ENCODE measurements at regions not wholly inside any gene's neighbourhood (a gene's known extent, or its start where the extent isn't known, plus 50 kb on each side); places are given as distances from the start of the nearest gene placed in this dataset.

DNA sequence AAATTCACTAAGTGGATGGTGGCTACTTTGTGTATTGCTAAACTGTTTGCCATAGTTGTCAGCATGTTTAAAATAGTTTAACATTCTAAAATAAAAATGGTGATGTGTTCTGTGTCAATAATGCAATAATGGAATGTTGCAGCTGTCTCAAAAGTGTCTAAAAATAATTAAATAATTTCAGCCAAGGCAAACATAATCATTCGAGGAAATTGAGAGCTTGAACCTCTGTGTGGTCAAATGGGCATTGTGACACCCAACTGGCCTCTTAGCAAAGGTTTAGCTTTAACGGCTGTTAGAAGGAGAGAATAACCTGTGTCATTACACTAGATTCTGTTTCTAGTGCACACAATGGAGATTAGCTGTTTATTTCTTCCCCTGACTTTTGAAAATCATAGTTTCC is 278.5 kb downstream of the TMEM167A start:
- no peak overlapping the region for H3K9ac ChIP-seq (ENCODE audit: low read depth in 1 of 2, low read length in 2 of 2)
- no peak overlapping the region for H3K27ac ChIP-seq (ENCODE audit: low read depth in 2 of 2, low read length in 2 of 2)
- H3K36me3 ChIP-seq (ENCODE audit: control insufficient read depth in 2 of 2, insufficient read depth in 2 of 2, low read length in 2 of 2): no peaks in the 10 kb centered on the region
- no peaks in the 10 kb centered on the region for H3K9me3 ChIP-seq (ENCODE audit: control insufficient read depth in 2 of 2, low read length in 2 of 2)
- no peaks in the 10 kb centered on the region for H3K4me1 ChIP-seq (ENCODE audit: control insufficient read depth in 2 of 2, insufficient read depth in 2 of 2, low read length in 2 of 2)
- no peaks in the 10 kb centered on the region for H3K27me3 ChIP-seq (ENCODE audit: control insufficient read depth in 2 of 2, insufficient read depth in 2 of 2, low read length in 2 of 2)
- no peak overlapping the region for H3K4me3 ChIP-seq (ENCODE audit: low read length in 2 of 2)

DNA sequence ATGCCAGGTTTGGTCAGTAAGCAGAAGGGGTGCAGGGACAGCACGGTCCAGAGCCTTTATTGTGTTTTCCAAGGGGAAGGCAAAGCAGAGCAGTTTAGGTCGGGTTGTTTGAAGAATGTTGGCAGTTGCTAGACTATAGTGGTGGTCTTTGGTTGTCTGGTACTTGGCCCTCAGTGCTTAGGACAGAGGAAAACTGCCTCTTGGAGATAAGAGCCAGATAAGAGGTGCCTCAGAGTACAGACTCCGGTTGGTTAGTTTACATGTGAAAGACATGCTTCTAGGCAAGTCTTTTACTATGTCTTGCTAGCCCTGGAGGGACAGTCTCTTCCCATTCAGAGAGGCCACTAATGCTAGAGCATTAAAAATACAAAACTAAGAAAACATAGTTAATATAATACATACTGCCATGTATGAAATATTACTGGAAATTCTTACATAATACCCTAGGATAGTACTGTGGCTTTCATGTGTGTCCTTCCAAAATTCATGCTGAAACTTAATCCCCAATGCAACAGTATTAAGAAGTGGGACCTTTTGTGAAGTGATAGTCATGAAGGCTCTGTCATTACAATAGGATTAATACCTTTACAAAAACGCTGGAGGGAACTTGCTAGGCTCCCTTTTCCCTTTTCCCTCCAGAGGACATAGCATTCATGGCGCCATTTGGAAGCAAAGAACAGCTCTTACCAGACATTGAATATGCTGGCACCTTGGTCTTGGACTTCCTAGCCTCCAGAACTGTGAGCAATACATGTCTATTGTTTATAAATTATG is 280.4 kb downstream of the TMEM167A start:
- Histone ChIP-seq H3K36me3 (ENCODE audit: control insufficient read depth in 2 of 2, insufficient read depth in 2 of 2, low read length in 2 of 2) (no peaks in the 10 kb centered on the region), H3K9ac (ENCODE audit: low read depth in 1 of 2, low read length in 2 of 2) (no peak overlapping the region), H3K27ac (ENCODE audit: low read depth in 2 of 2, low read length in 2 of 2) (no peak overlapping the region), H3K4me3 (ENCODE audit: low read length in 2 of 2) (no peak overlapping the region), H3K4me1 (ENCODE audit: control insufficient read depth in 2 of 2, insufficient read depth in 2 of 2, low read length in 2 of 2) (no peaks in the 10 kb centered on the region), H3K9me3 (ENCODE audit: control insufficient read depth in 2 of 2, low read length in 2 of 2) (no peaks in the 10 kb centered on the region), H3K27me3 (ENCODE audit: control insufficient read depth in 2 of 2, insufficient read depth in 2 of 2, low read length in 2 of 2) (no peaks in the 10 kb centered on the region)

DNA sequence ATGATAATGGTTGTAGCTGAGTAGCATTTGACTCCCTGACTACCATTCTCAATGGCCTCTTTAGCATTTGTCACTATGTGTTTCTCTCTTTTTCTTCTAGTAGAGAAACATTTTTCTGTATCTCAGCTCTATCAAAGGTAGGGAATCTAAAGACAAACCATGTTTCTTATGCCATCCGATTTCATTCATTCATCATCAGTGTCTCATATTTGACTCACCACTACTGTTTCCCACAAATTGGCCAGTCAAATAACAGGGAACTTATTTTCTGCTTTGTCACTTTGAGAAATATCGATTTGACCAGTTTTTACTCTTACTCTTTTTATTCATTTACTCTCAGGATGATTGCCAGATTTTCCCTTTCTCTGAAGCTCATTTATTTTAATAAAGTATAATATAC is 282.3 kb downstream of the TMEM167A start:
- H3K9ac ChIP-seq (ENCODE audit: low read depth in 1 of 2, low read length in 2 of 2): no peak overlapping the region
- no peaks in the 10 kb centered on the region for H3K27me3 ChIP-seq (ENCODE audit: control insufficient read depth in 2 of 2, insufficient read depth in 2 of 2, low read length in 2 of 2)
- H3K27ac ChIP-seq (ENCODE audit: low read depth in 2 of 2, low read length in 2 of 2): no peak overlapping the region
- no peak overlapping the region for H3K4me3 ChIP-seq (ENCODE audit: low read length in 2 of 2)
- H3K4me1 ChIP-seq (ENCODE audit: control insufficient read depth in 2 of 2, insufficient read depth in 2 of 2, low read length in 2 of 2): no peaks in the 10 kb centered on the region
- no peaks in the 10 kb centered on the region for H3K9me3 ChIP-seq (ENCODE audit: control insufficient read depth in 2 of 2, low read length in 2 of 2)
- no peaks in the 10 kb centered on the region for H3K36me3 ChIP-seq (ENCODE audit: control insufficient read depth in 2 of 2, insufficient read depth in 2 of 2, low read length in 2 of 2)

DNA sequence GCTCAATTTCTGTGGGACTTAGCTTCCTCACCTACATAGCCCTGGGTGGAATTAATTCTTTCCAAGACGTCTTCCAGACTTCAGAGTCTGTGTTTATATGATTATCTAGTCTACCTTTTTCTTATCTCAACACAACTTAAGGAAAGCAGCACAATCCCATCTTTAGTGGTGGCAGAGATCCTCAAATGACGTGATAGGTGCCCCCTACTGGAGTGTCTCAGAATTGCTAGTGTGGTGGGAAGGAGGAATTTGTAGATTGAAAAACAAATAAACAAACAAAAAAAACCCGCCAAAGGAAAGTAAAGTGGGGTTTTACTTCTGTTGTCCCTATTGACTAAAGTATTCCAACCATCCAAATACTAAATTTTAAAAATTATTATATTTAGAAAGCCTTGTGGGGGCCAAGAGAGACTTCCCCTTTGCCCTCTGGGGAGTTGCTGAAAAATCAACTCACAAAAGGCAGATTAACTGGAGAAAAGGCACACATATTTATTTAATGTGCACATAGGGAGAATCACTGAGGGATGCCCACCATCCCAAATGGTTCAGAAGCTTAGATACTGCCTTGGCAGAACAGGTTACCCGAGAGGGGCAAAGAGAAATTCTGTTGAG is 283.3 kb downstream of the TMEM167A start:
- no peak overlapping the region for H3K4me3 ChIP-seq (ENCODE audit: low read length in 2 of 2)
- H3K9ac ChIP-seq (ENCODE audit: low read depth in 1 of 2, low read length in 2 of 2): no peak overlapping the region
- no peaks in the 10 kb centered on the region for H3K27me3 ChIP-seq (ENCODE audit: control insufficient read depth in 2 of 2, insufficient read depth in 2 of 2, low read length in 2 of 2)
- H3K36me3 ChIP-seq (ENCODE audit: control insufficient read depth in 2 of 2, insufficient read depth in 2 of 2, low read length in 2 of 2): no peaks in the 10 kb centered on the region
- no peaks in the 10 kb centered on the region for H3K9me3 ChIP-seq (ENCODE audit: control insufficient read depth in 2 of 2, low read length in 2 of 2)
- H3K4me1 ChIP-seq (ENCODE audit: control insufficient read depth in 2 of 2, insufficient read depth in 2 of 2, low read length in 2 of 2): no peaks in the 10 kb centered on the region
- no peak overlapping the region for H3K27ac ChIP-seq (ENCODE audit: low read depth in 2 of 2, low read length in 2 of 2)

DNA sequence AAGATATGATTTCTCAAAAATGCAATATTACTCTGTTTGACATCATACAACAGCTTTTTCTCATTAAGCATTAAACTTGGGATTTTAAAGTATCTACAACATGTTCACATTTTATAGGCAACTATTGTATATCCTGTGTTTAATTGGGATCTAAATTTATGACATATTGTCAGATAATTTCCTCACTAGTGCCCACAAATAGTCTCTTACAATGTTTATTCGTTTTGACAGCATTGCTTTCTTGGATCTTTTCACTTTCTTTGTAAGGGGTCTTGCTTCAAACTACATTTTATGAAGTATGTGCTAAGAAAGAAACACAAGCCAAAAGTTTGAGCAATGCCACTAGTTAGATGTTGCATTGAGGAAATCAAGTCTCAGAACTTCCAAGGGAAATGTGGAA is 285.1 kb downstream of the TMEM167A start:
- Histone ChIP-seq H3K27ac (ENCODE audit: low read depth in 2 of 2, low read length in 2 of 2) (no peak overlapping the region), H3K27me3 (ENCODE audit: control insufficient read depth in 2 of 2, insufficient read depth in 2 of 2, low read length in 2 of 2) (no peaks in the 10 kb centered on the region), H3K36me3 (ENCODE audit: control insufficient read depth in 2 of 2, insufficient read depth in 2 of 2, low read length in 2 of 2) (no peaks in the 10 kb centered on the region), H3K4me1 (ENCODE audit: control insufficient read depth in 2 of 2, insufficient read depth in 2 of 2, low read length in 2 of 2) (no peaks in the 10 kb centered on the region), H3K9ac (ENCODE audit: low read depth in 1 of 2, low read length in 2 of 2) (no peak overlapping the region), H3K4me3 (ENCODE audit: low read length in 2 of 2) (no peak overlapping the region), H3K9me3 (ENCODE audit: control insufficient read depth in 2 of 2, low read length in 2 of 2) (no peaks in the 10 kb centered on the region)

DNA sequence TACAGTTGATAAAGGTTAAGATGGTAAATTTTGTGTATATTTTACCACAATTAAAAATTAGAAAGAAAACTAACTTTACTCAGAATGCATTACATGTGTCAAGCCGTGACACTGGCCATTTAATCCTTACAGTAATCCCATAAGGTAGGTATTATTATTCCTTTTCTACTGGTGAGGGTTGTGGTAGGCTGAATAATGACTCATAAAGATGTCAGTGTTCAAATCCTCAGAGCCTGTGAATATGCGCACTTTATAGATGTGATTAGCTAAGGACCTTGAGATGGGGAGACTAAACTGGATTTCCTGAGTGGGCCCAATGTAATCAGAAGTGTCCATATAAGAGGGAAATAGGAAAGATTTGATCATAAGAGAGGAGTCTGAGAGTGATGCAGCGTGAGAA is 288.1 kb downstream of the TMEM167A start:
- no peak overlapping the region for H3K9ac ChIP-seq (ENCODE audit: low read depth in 1 of 2, low read length in 2 of 2)
- H3K4me1 ChIP-seq (ENCODE audit: control insufficient read depth in 2 of 2, insufficient read depth in 2 of 2, low read length in 2 of 2): no peaks in the 10 kb centered on the region
- no peak overlapping the region for H3K4me3 ChIP-seq (ENCODE audit: low read length in 2 of 2)
- H3K27me3 ChIP-seq (ENCODE audit: control insufficient read depth in 2 of 2, insufficient read depth in 2 of 2, low read length in 2 of 2): no peaks in the 10 kb centered on the region
- no peak overlapping the region for H3K27ac ChIP-seq (ENCODE audit: low read depth in 2 of 2, low read length in 2 of 2)
- no peaks in the 10 kb centered on the region for H3K36me3 ChIP-seq (ENCODE audit: control insufficient read depth in 2 of 2, insufficient read depth in 2 of 2, low read length in 2 of 2)
- H3K9me3 ChIP-seq (ENCODE audit: control insufficient read depth in 2 of 2, low read length in 2 of 2): no peaks in the 10 kb centered on the region

DNA sequence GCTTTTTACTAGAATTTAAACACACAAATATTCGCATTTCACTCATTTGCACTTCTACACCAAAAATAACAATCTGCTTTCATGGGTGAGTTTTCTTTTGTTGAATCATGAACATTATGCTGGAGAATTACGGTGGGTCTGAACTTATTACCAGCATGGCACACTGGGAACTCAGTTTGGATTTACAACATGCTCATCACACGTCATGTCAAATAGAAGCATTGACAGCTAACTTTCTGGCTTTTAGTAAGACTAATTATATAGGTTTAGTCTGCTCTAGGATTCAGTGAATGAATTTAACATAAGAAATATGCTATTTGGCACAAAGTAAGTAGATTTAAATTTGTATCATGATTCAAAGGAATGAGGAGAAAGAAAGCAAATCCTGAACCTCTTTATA is 290.4 kb downstream of the TMEM167A start:
- Histone ChIP-seq H3K36me3 (ENCODE audit: control insufficient read depth in 2 of 2, insufficient read depth in 2 of 2, low read length in 2 of 2) (no peaks in the 10 kb centered on the region), H3K27ac (ENCODE audit: low read depth in 2 of 2, low read length in 2 of 2) (no peak overlapping the region), H3K9me3 (ENCODE audit: control insufficient read depth in 2 of 2, low read length in 2 of 2) (no peaks in the 10 kb centered on the region)

DNA sequence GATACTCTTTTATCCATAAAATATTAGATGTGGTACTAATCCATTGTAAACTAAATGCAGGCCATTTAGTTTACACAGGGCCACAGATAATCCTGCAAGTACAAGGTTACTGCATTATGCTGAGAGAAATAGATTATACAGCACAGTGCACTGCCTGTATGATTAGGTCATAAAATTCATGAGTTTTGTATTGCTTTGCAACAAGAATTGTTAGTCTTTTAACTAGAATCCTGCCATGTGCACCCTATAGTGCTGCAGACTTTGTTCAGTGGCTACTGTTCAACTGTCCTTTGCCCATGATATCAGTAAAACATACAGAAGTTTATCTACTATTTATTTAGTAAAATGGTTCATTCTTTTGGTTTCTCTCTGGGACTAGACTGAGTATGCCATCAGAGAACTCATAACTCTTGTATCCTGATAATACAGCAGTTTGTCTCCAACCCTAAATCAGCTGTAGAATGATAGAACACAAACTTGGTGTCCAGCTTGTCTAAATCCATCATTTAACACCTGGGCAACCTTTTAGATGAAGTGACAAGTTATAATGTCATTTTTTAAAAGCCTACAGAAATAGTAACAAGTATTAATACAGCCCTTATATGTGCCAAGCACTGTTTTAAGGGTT is 291.2 kb downstream of the TMEM167A start:
- H3K9me3 ChIP-seq (ENCODE audit: control insufficient read depth in 2 of 2, low read length in 2 of 2): no peaks in the 10 kb centered on the region
- no peaks in the 10 kb centered on the region for H3K4me1 ChIP-seq (ENCODE audit: control insufficient read depth in 2 of 2, insufficient read depth in 2 of 2, low read length in 2 of 2)
- no peaks in the 10 kb centered on the region for H3K36me3 ChIP-seq (ENCODE audit: control insufficient read depth in 2 of 2, insufficient read depth in 2 of 2, low read length in 2 of 2)
- H3K27ac ChIP-seq (ENCODE audit: low read depth in 2 of 2, low read length in 2 of 2): no peak overlapping the region
- H3K27me3 ChIP-seq (ENCODE audit: control insufficient read depth in 2 of 2, insufficient read depth in 2 of 2, low read length in 2 of 2): no peaks in the 10 kb centered on the region
- no peak overlapping the region for H3K9ac ChIP-seq (ENCODE audit: low read depth in 1 of 2, low read length in 2 of 2)
- no peak overlapping the region for H3K4me3 ChIP-seq (ENCODE audit: low read length in 2 of 2)

More for the DNA sequence above, 290.4 kb downstream of the TMEM167A start:
- Histone ChIP-seq H3K4me3 (ENCODE audit: low read length in 2 of 2) (no peak overlapping the region), H3K9ac (ENCODE audit: low read depth in 1 of 2, low read length in 2 of 2) (no peak overlapping the region), H3K4me1 (ENCODE audit: control insufficient read depth in 2 of 2, insufficient read depth in 2 of 2, low read length in 2 of 2) (no peaks in the 10 kb centered on the region), H3K27me3 (ENCODE audit: control insufficient read depth in 2 of 2, insufficient read depth in 2 of 2, low read length in 2 of 2) (no peaks in the 10 kb centered on the region)

DNA sequence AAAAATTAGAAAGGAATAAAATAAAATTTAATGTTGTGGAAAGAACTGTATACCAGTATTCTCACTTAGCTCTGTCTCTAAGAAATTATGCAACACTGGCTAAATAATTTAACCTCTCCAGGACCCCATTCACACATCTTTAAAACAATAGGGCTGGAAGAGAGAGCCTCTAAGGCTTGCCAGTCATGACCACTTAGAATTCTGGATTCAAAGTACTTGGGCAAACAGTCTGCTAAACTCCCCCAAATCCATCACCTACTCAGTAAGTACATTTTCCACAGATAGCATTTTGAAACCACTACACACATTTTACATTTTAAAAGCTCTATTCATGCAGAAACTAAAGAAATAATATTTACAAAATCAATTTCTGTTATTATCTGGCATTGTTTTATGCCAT is 291.7 kb downstream of the TMEM167A start:
- no peaks in the 10 kb centered on the region for H3K4me1 ChIP-seq (ENCODE audit: control insufficient read depth in 2 of 2, insufficient read depth in 2 of 2, low read length in 2 of 2)
- H3K9ac ChIP-seq (ENCODE audit: low read depth in 1 of 2, low read length in 2 of 2): no peak overlapping the region
- no peaks in the 10 kb centered on the region for H3K36me3 ChIP-seq (ENCODE audit: control insufficient read depth in 2 of 2, insufficient read depth in 2 of 2, low read length in 2 of 2)
- H3K4me3 ChIP-seq (ENCODE audit: low read length in 2 of 2): no peak overlapping the region
- H3K9me3 ChIP-seq (ENCODE audit: control insufficient read depth in 2 of 2, low read length in 2 of 2): no peaks in the 10 kb centered on the region
- H3K27me3 ChIP-seq (ENCODE audit: control insufficient read depth in 2 of 2, insufficient read depth in 2 of 2, low read length in 2 of 2): no peaks in the 10 kb centered on the region
- H3K27ac ChIP-seq (ENCODE audit: low read depth in 2 of 2, low read length in 2 of 2): no peak overlapping the region

DNA sequence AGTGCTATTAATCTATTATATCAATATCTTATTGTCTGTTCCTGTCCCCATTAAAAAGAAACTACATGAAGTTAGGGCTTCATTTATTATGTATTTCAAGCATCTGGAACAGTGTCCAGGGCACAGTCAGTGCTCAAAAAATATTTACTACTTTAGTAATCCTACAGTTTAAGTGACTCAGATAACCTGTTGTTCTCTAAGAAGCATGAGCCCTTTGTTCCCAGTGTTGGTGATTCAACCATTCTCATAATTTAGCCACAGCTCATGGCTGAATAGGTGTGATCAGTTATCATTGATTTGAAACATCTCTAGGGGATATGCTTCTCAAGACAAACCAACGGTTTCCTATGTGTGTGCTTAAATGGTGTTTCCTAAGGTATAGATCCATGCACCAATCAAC is 292.7 kb downstream of the TMEM167A start:
- Histone ChIP-seq H3K4me1 (ENCODE audit: control insufficient read depth in 2 of 2, insufficient read depth in 2 of 2, low read length in 2 of 2) (no peaks in the 10 kb centered on the region), H3K27me3 (ENCODE audit: control insufficient read depth in 2 of 2, insufficient read depth in 2 of 2, low read length in 2 of 2) (no peaks in the 10 kb centered on the region), H3K36me3 (ENCODE audit: control insufficient read depth in 2 of 2, insufficient read depth in 2 of 2, low read length in 2 of 2) (no peaks in the 10 kb centered on the region), H3K9ac (ENCODE audit: low read depth in 1 of 2, low read length in 2 of 2) (no peak overlapping the region), H3K9me3 (ENCODE audit: control insufficient read depth in 2 of 2, low read length in 2 of 2) (no peaks in the 10 kb centered on the region), H3K27ac (ENCODE audit: low read depth in 2 of 2, low read length in 2 of 2) (no peak overlapping the region), H3K4me3 (ENCODE audit: low read length in 2 of 2) (no peak overlapping the region)
